HG03354 (cell line): ENCODE measurements at regions not wholly inside any gene's neighbourhood (a gene's known extent, or its start where the extent isn't known, plus 50 kb on each side); places are given as distances from the start of the nearest gene placed in this dataset.

Experiments used
- ATAC-seq: cut with Tn5 transposase; IDR thresholded peaks from one replicate; pipeline ENCODE4 v1.9.1; 2021; ENCODE audit warnings: mild to moderate bottlenecking; ENCODE audit not compliant: unreplicated experiment, poor library complexity, severe bottlenecking

GRCh38 chr13:107554460-107554859 is 660.9 kb downstream of the LIG4 start:
- no peak for ATAC-seq

GRCh38 chr13:107553838-107554237 is 661.5 kb downstream of the LIG4 start:
- no peak for ATAC-seq

GRCh38 chr13:107551521-107551920 is 663.8 kb downstream of the LIG4 start:
- ATAC-seq, result no peak

- no peak for ATAC-seq
These were observed 667.0 kb downstream of the LIG4 start for GRCh38 chr13:107548338-107548737.

- ATAC-seq, result no peak
These were observed 669.3 kb downstream of the LIG4 start for GRCh38 chr13:107545946-107546502.

GRCh38 chr13:107534548-107534947 is 680.8 kb downstream of the LIG4 start:
- no peak for ATAC-seq

- no peak for ATAC-seq
These were observed 683.5 kb downstream of the LIG4 start for GRCh38 chr13:107531816-107532215.

GRCh38 chr13:107531180-107531579 is 684.2 kb downstream of the LIG4 start:
- ATAC-seq, result no peak

GRCh38 chr13:107529035-107529434 is 686.3 kb downstream of the LIG4 start:
- ATAC-seq, result no peak

- ATAC-seq, result no peak
These were observed 696.6 kb downstream of the LIG4 start for GRCh38 chr13:107518780-107519179.

- ATAC-seq, result no peak
These were observed 697.0 kb downstream of the LIG4 start for GRCh38 chr13:107518292-107518691.

- no peak for ATAC-seq
These were observed 698.8 kb downstream of the LIG4 start for GRCh38 chr13:107516517-107516916.

GRCh38 chr13:107512551-107512950 is 702.8 kb downstream of the LIG4 start:
- ATAC-seq, result no peak

GRCh38 chr13:107497661-107498060 is 717.7 kb downstream of the LIG4 start:
- ATAC-seq, result no peak

- ATAC-seq, result no peak
These were observed 722.1 kb downstream of the LIG4 start for GRCh38 chr13:107493266-107493665.

GRCh38 chr13:107482688-107483087 is 732.6 kb downstream of the LIG4 start:
- no peak for ATAC-seq

GRCh38 chr13:107480130-107480529 is 735.2 kb downstream of the LIG4 start:
- ATAC-seq, result no peak

- no peak for ATAC-seq
These were observed 737.5 kb downstream of the LIG4 start for GRCh38 chr13:107477772-107478379.

- no peak for ATAC-seq
These were observed 739.4 kb downstream of the LIG4 start for GRCh38 chr13:107475753-107476453.

GRCh38 chr13:107473253-107473652 is 742.1 kb downstream of the LIG4 start:
- no peak for ATAC-seq

GRCh38 chr13:107466326-107467099 is 748.8 kb downstream of the LIG4 start:
- no peak for ATAC-seq
